Pancreas (tissue), 10 donors: ENCODE measurements at regions not wholly inside any gene's neighbourhood (a gene's known extent, or its start where the extent isn't known, plus 50 kb on each side); places are given as distances from the start of the nearest gene placed in this dataset.

Experiments used
- ATAC-seq, 4 donors: fragments of 200-7000 bp; cut with Tn5 transposase; one replicate each; pipeline versions ENCODE4 v1.8.0 to v1.9.1; 2020; ENCODE audit warnings: mild to moderate bottlenecking in 4 of 4, moderate library complexity in 4 of 4
- DNase-seq, 6 donors: peaks; one replicate each; pipeline ENCODE4 v3.0.0-alpha.2; 2020
- FAIRE-seq: peaks from 2 replicates; lab custom pipeline; 2012; peaks lifted over from hg19 to GRCh38; lab: Jason Lieb, UNC
- H3K27ac ChIP-seq, 4 donors: fragments of 200-600 bp; sonication (generic); 1 replicate in 3 of 4; 2 replicates in 1 of 4; pipeline versions ENCODE4 v1.5.0 to v1.8.0; 2020
- H3K27me3 ChIP-seq, 4 donors: fragments of 200-600 bp; one replicate each; pipeline ENCODE4 v1.8.0; 2021
- H3K36me3 ChIP-seq, 3 donors: fragments of 200-600 bp; sonication (generic) in 1 of 3; one replicate each; pipeline versions ENCODE4 v1.5.0 to v1.8.0; 2020 to 2021
- H3K4me1 ChIP-seq, 3 donors: fragments of 200-600 bp; one replicate each; pipeline ENCODE4 v1.8.0; 2021
- H3K4me3 ChIP-seq, 4 donors: fragments of 200-600 bp; sonication (generic) in 2 of 4; one replicate each; pipeline versions ENCODE4 v1.5.0 to v1.8.0; 2020 to 2021
- H3K9me3 ChIP-seq, 4 donors: fragments of 200-600 bp; one replicate each; pipeline ENCODE4 v1.8.0; 2021
- CTCF ChIP-seq, 4 donors: fragments of 200-600 bp; sonication (generic) in 3 of 4; IDR thresholded peaks; one replicate each; pipeline versions ENCODE4 v1.5.0 to v1.8.0; 2021; ENCODE audit warnings: antibody characterized with exemption in 4 of 4
- WGBS, 2 donors: extraction: QIAGEN DNeasy Blood & Tissue Kit; methylation state at CpG; one replicate each; pipeline ENCODE4 v1.1.7; 2013; 5-methylcytosine and 5-hydroxymethylcytosine counted together
- intact Hi-C, 3 donors: fragments of 100-400 bp; cut with DNase I; formaldehyde crosslinking; loops; one replicate each; pipeline versions ENCODE4 v1.11.1 to v1.14.2; 2022
- donor health status: healthy with polysubstance abuse.
- donor health status: DM: no; HTN: no; CAD: no; lungs with moderate emphysema.
- donor health status: DM: no; HTN: no; CAD: no.
- donor health status: control.
- donor health status: control.
- donor health status: Bipolar disorder and iron deficiency.
- donor health status: DM: yes; HTN: yes; CAD: no.
- donor health status: DM: no; HTN: no; CAD: no.
- donor health status: DM: no; HTN: no; CAD: no.
- donor health status: DM: yes; HTN: yes; CAD: no.

DNA sequence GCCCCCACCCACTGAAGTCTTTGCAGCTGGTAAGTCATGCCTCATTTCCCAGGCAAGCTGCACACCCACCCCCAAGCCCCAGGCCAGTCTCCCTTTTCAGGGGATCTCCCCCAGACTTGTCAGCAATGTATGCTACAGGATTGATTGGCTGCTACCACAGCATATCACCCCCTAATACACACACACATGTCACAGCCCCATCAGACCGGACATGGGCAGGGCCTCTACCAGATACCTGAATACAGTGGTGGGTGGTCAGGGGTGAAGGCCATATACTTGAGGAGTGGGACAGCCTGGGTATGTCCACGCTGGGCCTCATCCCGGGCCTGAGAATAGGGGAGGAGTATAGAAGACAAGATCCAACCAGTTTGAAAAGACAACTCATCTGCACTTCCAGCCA lies 63.4 kb upstream of the ARAP3 start:
- Histone ChIP-seq H3K27me3 (no peaks in the 10 kb centered on the region), H3K9me3 (no peaks in the 10 kb centered on the region), H3K4me3 (no peak overlapping the region), H3K36me3 (no peaks in the 10 kb centered on the region), H3K4me1 (no peaks in the 10 kb centered on the region), H3K27ac (no peak overlapping the region)
- ATAC-seq (no peak), FAIRE-seq (no peak), DNase-seq (no peak)
- WGBS, 2 donors, result 83 to 85% methylated on average over 3 of the region's 3 CpGs
- intact Hi-C loops, result no loop called here
- TF ChIP-seq CTCF (IDR thresholded peaks at IDR 0.05), result no peak

GRCh38 chr5:141743866-141744272 lies 61.8 kb upstream of the ARAP3 start:
- FAIRE-seq, result no peak
- no peak for TF ChIP-seq CTCF (IDR thresholded peaks at IDR 0.05)
- no peak overlapping the region for H3K4me3 ChIP-seq
- H3K9me3 ChIP-seq, result no peaks in the 10 kb centered on the region
- no peaks in the 10 kb centered on the region for H3K4me1 ChIP-seq
- H3K27ac ChIP-seq, result no peak overlapping the region
- intact Hi-C loops, result no loop called here
- no peaks in the 10 kb centered on the region for H3K36me3 ChIP-seq
- peak in 1 of 4 donors; percentile 23 for ATAC-seq
- H3K27me3 ChIP-seq, result no peaks in the 10 kb centered on the region
- no peak for DNase-seq
- 28 to 37% methylated on average over 4 of the region's 4 CpGs for WGBS, 2 donors

GRCh38 chr5:141742866-141743851 lies 61.1 kb upstream of the ARAP3 start:
- 23 to 24% methylated on average over 18 of the region's 18 CpGs for WGBS, 2 donors
- no peaks in the 10 kb centered on the region for H3K9me3 ChIP-seq
- intact Hi-C loops, result no loop called here
- no peaks in the 10 kb centered on the region for H3K4me1 ChIP-seq
- no peaks in the 10 kb centered on the region for H3K27me3 ChIP-seq
- H3K36me3 ChIP-seq, result no peaks in the 10 kb centered on the region
- no peak for TF ChIP-seq CTCF (IDR thresholded peaks at IDR 0.05)
- peak in 3 of 6 donors; percentile 23 to 65 (median 60) for DNase-seq
- no peak for FAIRE-seq
- H3K4me3 ChIP-seq, result no peak overlapping the region
- no peak overlapping the region for H3K27ac ChIP-seq
- ATAC-seq, result peak in 2 of 4 donors; percentile 41 to 69

DNA sequence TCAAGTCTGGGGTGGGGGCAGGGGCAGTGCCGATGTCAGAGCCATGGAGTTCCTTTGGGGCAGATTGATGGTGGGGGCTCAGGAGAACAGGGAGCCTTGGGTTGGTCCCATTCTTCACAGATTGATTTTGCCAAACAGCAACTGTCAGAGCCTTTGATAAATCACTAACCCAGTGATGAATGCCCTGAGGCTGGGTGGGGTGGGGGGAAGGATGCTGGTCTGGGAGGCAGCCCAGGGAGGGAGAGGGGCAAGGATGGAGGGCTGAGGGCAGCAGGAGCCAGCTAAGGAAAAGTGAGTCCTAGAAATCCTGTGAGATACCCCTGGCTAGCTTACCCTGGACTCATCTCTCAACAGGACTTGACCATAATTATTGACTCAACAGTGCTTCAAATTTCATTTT lies 60.1 kb upstream of the ARAP3 start:
- WGBS, 2 donors, result 64 to 69% methylated on average over 1 of the region's 1 CpG
- DNase-seq, result no peak
- H3K36me3 ChIP-seq, result no peaks in the 10 kb centered on the region
- no peaks in the 10 kb centered on the region for H3K9me3 ChIP-seq
- FAIRE-seq, result no peak
- no peak for ATAC-seq
- no peak overlapping the region for H3K27ac ChIP-seq
- intact Hi-C loops, result no loop called here
- no peak for TF ChIP-seq CTCF (IDR thresholded peaks at IDR 0.05)
- H3K4me3 ChIP-seq, result no peak overlapping the region
- no peaks in the 10 kb centered on the region for H3K4me1 ChIP-seq
- H3K27me3 ChIP-seq, result no peaks in the 10 kb centered on the region

DNA sequence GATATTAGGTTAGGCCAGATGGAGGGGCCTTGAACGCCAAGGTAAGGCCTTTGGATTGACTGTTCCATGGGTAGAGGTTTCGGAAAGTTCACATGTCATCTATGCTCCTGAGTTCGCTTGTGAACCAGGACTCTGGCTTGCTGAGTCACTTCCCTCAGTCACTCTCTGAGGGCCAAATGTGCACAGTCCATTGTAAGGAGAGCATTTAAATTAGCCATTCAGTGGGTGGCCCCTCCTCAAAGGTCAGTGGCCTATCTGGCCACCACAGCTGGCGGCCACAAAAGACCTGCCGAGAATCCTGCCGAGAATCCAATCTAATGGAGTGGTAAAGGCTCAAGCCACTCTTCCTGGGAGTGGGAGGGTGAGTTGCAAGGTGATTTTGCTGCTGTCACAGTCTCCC lies 58.9 kb upstream of the ARAP3 start:
- ATAC-seq, result no peak
- no peak for TF ChIP-seq CTCF (IDR thresholded peaks at IDR 0.05)
- H3K27me3 ChIP-seq, result no peaks in the 10 kb centered on the region
- no peak overlapping the region for H3K4me3 ChIP-seq
- WGBS, 2 donors, result 67 to 77% methylated on average over 6 of the region's 6 CpGs
- no peaks in the 10 kb centered on the region for H3K36me3 ChIP-seq
- FAIRE-seq, result no peak
- H3K9me3 ChIP-seq, result no peaks in the 10 kb centered on the region
- H3K27ac ChIP-seq, result no peak overlapping the region
- H3K4me1 ChIP-seq, result no peaks in the 10 kb centered on the region
- intact Hi-C loops, result no loop called here
- no peak for DNase-seq
